Lower leg skin (tissue), 3 donors: ENCODE measurements at regions not wholly inside any gene's neighbourhood (a gene's known extent, or its start where the extent isn't known, plus 50 kb on each side); places are given as distances from the start of the nearest gene placed in this dataset.

Source experiments
- CTCF ChIP-seq, 3 donors: fragments of 450-650 bp; IDR thresholded peaks; one replicate each; pipeline ENCODE4 v1.5.1; 2016; ENCODE audit warnings: antibody characterized with exemption in 3 of 3, mild to moderate bottlenecking in 3 of 3, moderate library complexity in 2 of 3
- POLR2A ChIP-seq, 2 donors: fragments of 450-650 bp; IDR thresholded peaks; one replicate each; pipeline ENCODE4 v1.6.1; 2016 to 2017; ENCODE audit warnings: antibody characterized with exemption in 2 of 2, mild to moderate bottlenecking in 1 of 2, moderate library complexity in 1 of 2

DNA sequence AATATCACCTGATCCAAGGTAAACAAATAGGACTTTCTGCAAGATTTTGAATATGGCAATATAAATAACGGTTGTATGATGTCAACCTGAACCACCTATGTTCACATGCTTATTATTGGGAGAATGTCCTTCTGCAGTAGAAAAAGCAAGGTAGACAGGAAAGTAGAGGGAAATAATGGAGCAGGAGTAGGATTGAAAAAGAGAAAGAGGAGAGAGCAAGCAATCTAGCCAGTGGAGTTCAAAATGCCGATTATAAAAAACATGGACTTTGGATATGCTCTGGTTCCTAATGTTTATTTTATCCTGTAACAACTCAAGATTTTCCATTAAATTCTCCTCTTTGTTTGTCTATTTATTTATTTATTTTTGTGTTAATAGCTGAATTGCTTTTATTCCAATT, 878.0 kb upstream of the KCND2 start:
- TF ChIP-seq CTCF (IDR thresholded peaks at IDR 0.05) (no peak), POLR2A (IDR thresholded peaks at IDR 0.05) (no peak)
